ENCODE measurements at regions not wholly inside any gene's neighbourhood (a gene's known extent, or its start where the extent isn't known, plus 50 kb on each side); places are given as distances from the start of the nearest gene placed in this dataset.
"Not testable (repeated sequence)": the region's sequence is repeated elsewhere in the genome, so short reads cannot be mapped to it uniquely, and the experiment has no call there.

GRCh38 chr12:29029484-29029883, 119.6 kb upstream of the FAR2 start:
- DNase-seq (ENCODE audit: low read depth in 2 of 3, low spot score in 1 of 3) = not testable (repeated sequence)

- DNase-seq (ENCODE audit: low read depth in 2 of 3, low spot score in 1 of 3) = no peak
Measured at GRCh38 chr12:29030006-29030405, 119.1 kb upstream of the FAR2 start.

- no peak for DNase-seq (ENCODE audit: low read depth in 2 of 3, low spot score in 1 of 3)
Measured at GRCh38 chr12:29032446-29032845, 116.6 kb upstream of the FAR2 start.

- DNase-seq (ENCODE audit: low read depth in 2 of 3, low spot score in 1 of 3) = no peak
Measured at GRCh38 chr12:29033519-29033918, 115.6 kb upstream of the FAR2 start.

GRCh38 chr12:29035112-29035511, 114.0 kb upstream of the FAR2 start:
- no peak for DNase-seq (ENCODE audit: low read depth in 2 of 3, low spot score in 1 of 3)

- no peak for DNase-seq (ENCODE audit: low read depth in 2 of 3, low spot score in 1 of 3)
Measured at GRCh38 chr12:29039013-29039412, 110.1 kb upstream of the FAR2 start.

- DNase-seq (ENCODE audit: low read depth in 2 of 3, low spot score in 1 of 3) = no peak
Measured at GRCh38 chr12:29041621-29042020, 107.5 kb upstream of the FAR2 start.

- no peak for DNase-seq (ENCODE audit: low read depth in 2 of 3, low spot score in 1 of 3)
Measured at GRCh38 chr12:29043069-29043468, 106.0 kb upstream of the FAR2 start.

- DNase-seq (ENCODE audit: low read depth in 2 of 3, low spot score in 1 of 3) = no peak
Measured at GRCh38 chr12:29044799-29045198, 104.3 kb upstream of the FAR2 start.

GRCh38 chr12:29048787-29049186, 100.3 kb upstream of the FAR2 start:
- no peak for DNase-seq (ENCODE audit: low read depth in 2 of 3, low spot score in 1 of 3)

- DNase-seq (ENCODE audit: low read depth in 2 of 3, low spot score in 1 of 3) = no peak
Measured at GRCh38 chr12:29050503-29050902, 98.6 kb upstream of the FAR2 start.

GRCh38 chr12:29051221-29051620, 97.9 kb upstream of the FAR2 start:
- DNase-seq (ENCODE audit: low read depth in 2 of 3, low spot score in 1 of 3) = no peak

GRCh38 chr12:29053567-29053966, 95.5 kb upstream of the FAR2 start:
- no peak for DNase-seq (ENCODE audit: low read depth in 2 of 3, low spot score in 1 of 3)

- DNase-seq (ENCODE audit: low read depth in 2 of 3, low spot score in 1 of 3) = no peak
Measured at GRCh38 chr12:29054858-29055663, 94.0 kb upstream of the FAR2 start.

- no peak for DNase-seq (ENCODE audit: low read depth in 2 of 3, low spot score in 1 of 3)
Measured at GRCh38 chr12:29066011-29066588, 83.0 kb upstream of the FAR2 start.

GRCh38 chr12:29067430-29067829, 81.6 kb upstream of the FAR2 start:
- DNase-seq (ENCODE audit: low read depth in 2 of 3, low spot score in 1 of 3) = no peak

- no peak for DNase-seq (ENCODE audit: low read depth in 2 of 3, low spot score in 1 of 3)
Measured at GRCh38 chr12:29070309-29070708, 78.8 kb upstream of the FAR2 start.

- no peak for DNase-seq (ENCODE audit: low read depth in 2 of 3, low spot score in 1 of 3)
Measured at GRCh38 chr12:29071099-29071498, 78.0 kb upstream of the FAR2 start.

GRCh38 chr12:29072631-29073030, 76.4 kb upstream of the FAR2 start:
- no peak for DNase-seq (ENCODE audit: low read depth in 2 of 3, low spot score in 1 of 3)

- peak in 1 of 3 donors; percentile 17 for DNase-seq (ENCODE audit: low read depth in 2 of 3, low spot score in 1 of 3)
Measured at GRCh38 chr12:29073631-29074239, 75.3 kb upstream of the FAR2 start.

- no peak for DNase-seq (ENCODE audit: low read depth in 2 of 3, low spot score in 1 of 3)
Measured at GRCh38 chr12:29081101-29081500, 68.0 kb upstream of the FAR2 start.

- DNase-seq (ENCODE audit: low read depth in 2 of 3, low spot score in 1 of 3) = no peak
Measured at GRCh38 chr12:29082522-29082921, 66.6 kb upstream of the FAR2 start.

Data from stimulated activated CD4-positive, alpha-beta T cell treated with anti-CD3 and anti-CD28 coated beads, Interleukin-12 subunit alpha, Interleukin-12 subunit beta, amount 100 ng/mL, for 48 hours (primary cell).